ENCODE measurements at regions not wholly inside any gene's neighbourhood (a gene's known extent, or its start where the extent isn't known, plus 50 kb on each side); places are given as distances from the start of the nearest gene placed in this dataset.

DNA sequence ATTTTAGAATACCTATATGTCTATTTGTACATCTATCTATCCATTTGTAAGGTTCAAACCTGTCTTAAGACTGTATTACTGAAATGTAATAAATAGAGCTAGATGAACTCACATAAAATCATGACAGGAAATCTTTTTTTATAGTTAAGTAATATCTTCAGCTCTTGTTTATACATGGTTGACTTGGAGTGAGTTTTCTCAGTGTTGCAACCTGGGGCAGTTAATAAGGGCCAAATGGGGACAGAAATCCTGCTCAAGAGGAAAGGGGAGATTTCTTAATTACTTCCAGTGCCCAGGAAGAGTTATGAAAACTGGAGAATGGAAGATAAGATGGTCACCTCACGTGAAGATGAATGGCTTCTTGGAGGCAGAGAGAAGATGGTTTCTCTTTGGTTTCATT is 265.1 kb upstream of the FBXL7 start:
- ChIA-PET CTCF (ENCODE audit: low intra/inter-chr PET ratio) (no interaction called here), POLR2A (no interaction called here)
- no peaks in the 10 kb centered on the region for H3K27me3 ChIP-seq (ENCODE audit: control insufficient read depth in 2 of 2, insufficient read depth in 2 of 2, low read length in 2 of 2)
- 0% methylated on average over 1 of the region's 1 CpG for WGBS (ENCODE audit: insufficient coverage, low coverage, missing lambda C conversion rate)
- DNase-seq (ENCODE audit: extremely low read depth in 1 of 4, low spot score in 3 of 4) = no peak
- H3K36me3 ChIP-seq (ENCODE audit: control insufficient read depth, insufficient read depth, low read length) = no peaks in the 10 kb centered on the region
- no peak overlapping the region for H3K27ac ChIP-seq (ENCODE audit: extremely low read depth, low read depth, low read length)
- H3K4me3 ChIP-seq = no peak overlapping the region
- no peaks in the 10 kb centered on the region for H3K9me1 ChIP-seq (ENCODE audit: control insufficient read depth, insufficient read depth, low read length)
- no peak for FAIRE-seq
- in situ Hi-C loops (cut with MboI) = no loop called here
- no peak overlapping the region for H2AFZ ChIP-seq (ENCODE audit: low read depth, low read length)
- H3K9ac ChIP-seq (ENCODE audit: insufficient read depth in 1 of 2, low read depth in 2 of 2, low read length in 2 of 2) = no peak overlapping the region
- H3K9me3 ChIP-seq (replicated peaks; ENCODE audit: control insufficient read depth, insufficient read depth, low read depth, low read length) = no peaks in the 10 kb centered on the region; the same call in 1 of the 2 replicates
- no peaks in the 10 kb centered on the region for H4K20me1 ChIP-seq (replicated peaks; ENCODE audit: control insufficient read depth, insufficient read depth, low read length)
- no peaks in the 10 kb centered on the region for H3K79me2 ChIP-seq (ENCODE audit: control insufficient read depth, insufficient read depth, low read length)
- H3K4me1 ChIP-seq (replicated peaks in 1 of 2; ENCODE audit: control insufficient read depth in 2 of 2, insufficient read depth in 2 of 2, low read length in 2 of 2) = no peaks in the 10 kb centered on the region
- ATAC-seq = no peak
- no peak overlapping the region for H3K4me2 ChIP-seq (ENCODE audit: insufficient read depth, low read length)
- no TSS peak for BruUV-seq (replicated peaks)
- intact Hi-C loops (cut with micrococcal nuclease) = no loop called here
- TF ChIP-seq NCOA4 (IDR thresholded peaks at IDR 0.05; ENCODE audit: partially characterized antibody) (no peak), ASH1L (IDR thresholded peaks at IDR 0.05; ENCODE audit: borderline replicate concordance, low read depth, partially characterized antibody) (no peak), XRCC4 (IDR thresholded peaks at IDR 0.05; ENCODE audit: extremely low read depth, insufficient read depth, insufficient read length) (no peak), ZNF830 (CRISPR knock-in tag; IDR thresholded peaks at IDR 0.05) (no peak), ZNF318 (IDR thresholded peaks at IDR 0.05; ENCODE audit: borderline replicate concordance in 1 of 2, low read depth in 1 of 2) (no peak), ELF2 (CRISPR knock-in tag; IDR thresholded peaks at IDR 0.05) (no peak), CREB5 (CRISPR knock-in tag; IDR thresholded peaks at IDR 0.05) (no peak), GTF3C2 (IDR thresholded peaks at IDR 0.05; ENCODE audit: borderline replicate concordance, extremely low read depth, insufficient read length) (no peak), GTF2E2 (tag; IDR thresholded peaks at IDR 0.05) (no peak), ETS2 (tag; IDR thresholded peaks at IDR 0.05; ENCODE audit: borderline replicate concordance, poor library complexity, severe bottlenecking) (no peak)

Data from K562 (cell line).